Gastroesophageal sphincter (tissue), 4 donors: ENCODE measurements at regions not wholly inside any gene's neighbourhood (a gene's known extent, or its start where the extent isn't known, plus 50 kb on each side); places are given as distances from the start of the nearest gene placed in this dataset.
"Not testable (repeated sequence)": the region's sequence is repeated elsewhere in the genome, so short reads cannot be mapped to it uniquely, and the experiment has no call there.

Experiments used
- ATAC-seq: fragments of 150-250 bp; one replicate; pipeline ENCODE4 v1.9.1; 2016; ENCODE audit warnings: mild to moderate bottlenecking, moderate library complexity
- H3K27ac ChIP-seq, 4 donors: fragments of 200-600 bp; sonication (generic) in 3 of 4; 1 replicate in 3 of 4; 2 replicates in 1 of 4; pipeline ENCODE4 v1.5.1; 2016 to 2019
- H3K27me3 ChIP-seq: fragments of 200-600 bp; sonication (generic); one replicate; pipeline ENCODE4 v1.5.1; 2019
- H3K36me3 ChIP-seq, 2 donors: fragments of 200-600 bp; sonication (generic); one replicate each; pipeline ENCODE4 v1.5.1; 2019; ENCODE audit warnings: control low read depth in 1 of 2
- H3K4me1 ChIP-seq, 3 donors: fragments of 200-600 bp; sonication (generic); 1 replicate in 2 of 3; 2 replicates in 1 of 3; pipeline ENCODE4 v1.5.1; 2016 to 2019; ENCODE audit warnings: control low read depth in 2 of 3
- H3K4me3 ChIP-seq, 2 donors: fragments of 200-600 bp; sonication (generic); one replicate each; pipeline ENCODE4 v1.5.1; 2019; ENCODE audit warnings: mild to moderate bottlenecking in 1 of 2, moderate library complexity in 1 of 2
- H3K9me3 ChIP-seq, 3 donors: fragments of 200-600 bp; sonication (generic); one replicate each; pipeline ENCODE4 v1.5.1; 2017 to 2019; ENCODE audit warnings: control low read depth in 2 of 3
- EP300 ChIP-seq: sonication (generic); formaldehyde crosslinking; IDR thresholded peaks from one replicate; pipeline ENCODE4 v1.6.1; 2017; ENCODE audit warnings: antibody characterized with exemption, mild to moderate bottlenecking
- POLR2A ChIP-seq, 2 donors: fragments of 450-650 bp; IDR thresholded peaks; one replicate each; pipeline ENCODE4 v1.6.1; 2017; ENCODE audit warnings: antibody characterized with exemption in 2 of 2, mild to moderate bottlenecking in 2 of 2, moderate library complexity in 1 of 2
- POLR2AphosphoS5 ChIP-seq: sonication (generic); formaldehyde crosslinking; IDR thresholded peaks from one replicate; pipeline ENCODE4 v1.6.1; 2017; ENCODE audit warnings: antibody characterized with exemption
- WGBS, 2 donors: methylation state at CpG; one replicate each; pipeline ENCODE4 v1.1.5; 2018; ENCODE audit warnings: low coverage in 1 of 2; 5-methylcytosine and 5-hydroxymethylcytosine counted together
- TF ChIP-seq, protein P1 (sequence below), 4 experiments: fragments of 200-600 bp in 2 of 4; fragments of 450-650 bp in 2 of 4; sonication (generic) in 1 of 4; IDR thresholded peaks; one replicate each; pipeline ENCODE4 v1.5.1; 2017 to 2019; ENCODE audit warnings: antibody characterized with exemption in 4 of 4, mild to moderate bottlenecking in 2 of 4, moderate library complexity in 2 of 4

DNA sequence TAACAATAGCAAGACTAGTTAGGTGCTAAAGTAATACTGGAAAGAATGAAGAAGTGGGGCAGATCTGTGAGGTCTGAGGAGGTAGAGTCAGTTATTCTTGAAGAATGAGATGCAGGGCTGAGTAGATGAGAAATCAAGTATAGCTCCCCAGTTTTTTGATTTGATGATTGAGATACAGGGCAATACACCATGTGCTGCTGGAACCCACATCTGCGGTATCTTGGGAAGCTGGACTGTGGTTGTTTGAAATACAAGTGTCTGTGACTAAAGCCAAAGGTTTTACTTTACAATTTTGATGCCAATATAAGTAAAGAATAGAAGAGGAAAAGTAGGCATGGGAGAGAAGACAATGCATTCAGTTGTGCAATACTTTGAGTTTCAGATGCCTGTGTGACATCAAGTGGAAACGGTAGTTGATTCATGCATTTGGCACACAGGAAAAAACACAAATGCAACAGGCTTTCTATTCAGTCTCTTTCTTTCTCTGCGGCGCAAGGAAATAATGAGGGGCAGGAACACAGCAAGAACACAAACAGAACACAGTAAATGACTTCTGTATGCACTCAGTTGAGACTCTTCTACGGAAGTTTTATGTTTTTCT, 190.2 kb upstream of the SLC38A2 start:
- Histone ChIP-seq H3K4me3 (no peak overlapping the region), H3K9me3 (peaks cover 0 to 25% (median 0%) of the 10 kb centered on the region in 3 donors), H3K4me1 (peaks cover 0 to 12% (median 0%) of the 10 kb centered on the region in 3 donors), H3K36me3 (no peaks in the 10 kb centered on the region), H3K27me3 (no peaks in the 10 kb centered on the region), H3K27ac (no peak overlapping the region)
- ATAC-seq = no peak
- TF ChIP-seq, protein P1, sequence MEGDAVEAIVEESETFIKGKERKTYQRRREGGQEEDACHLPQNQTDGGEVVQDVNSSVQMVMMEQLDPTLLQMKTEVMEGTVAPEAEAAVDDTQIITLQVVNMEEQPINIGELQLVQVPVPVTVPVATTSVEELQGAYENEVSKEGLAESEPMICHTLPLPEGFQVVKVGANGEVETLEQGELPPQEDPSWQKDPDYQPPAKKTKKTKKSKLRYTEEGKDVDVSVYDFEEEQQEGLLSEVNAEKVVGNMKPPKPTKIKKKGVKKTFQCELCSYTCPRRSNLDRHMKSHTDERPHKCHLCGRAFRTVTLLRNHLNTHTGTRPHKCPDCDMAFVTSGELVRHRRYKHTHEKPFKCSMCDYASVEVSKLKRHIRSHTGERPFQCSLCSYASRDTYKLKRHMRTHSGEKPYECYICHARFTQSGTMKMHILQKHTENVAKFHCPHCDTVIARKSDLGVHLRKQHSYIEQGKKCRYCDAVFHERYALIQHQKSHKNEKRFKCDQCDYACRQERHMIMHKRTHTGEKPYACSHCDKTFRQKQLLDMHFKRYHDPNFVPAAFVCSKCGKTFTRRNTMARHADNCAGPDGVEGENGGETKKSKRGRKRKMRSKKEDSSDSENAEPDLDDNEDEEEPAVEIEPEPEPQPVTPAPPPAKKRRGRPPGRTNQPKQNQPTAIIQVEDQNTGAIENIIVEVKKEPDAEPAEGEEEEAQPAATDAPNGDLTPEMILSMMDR (IDR thresholded peaks at IDR 0.05) = no peak
- TF ChIP-seq POLR2AphosphoS5 = no peak
- TF ChIP-seq POLR2A (IDR thresholded peaks at IDR 0.05) = no peak
- TF ChIP-seq EP300 = no peak
- WGBS, 2 donors = 46 to 70% methylated on average over 5 of the region's 5 CpGs

DNA sequence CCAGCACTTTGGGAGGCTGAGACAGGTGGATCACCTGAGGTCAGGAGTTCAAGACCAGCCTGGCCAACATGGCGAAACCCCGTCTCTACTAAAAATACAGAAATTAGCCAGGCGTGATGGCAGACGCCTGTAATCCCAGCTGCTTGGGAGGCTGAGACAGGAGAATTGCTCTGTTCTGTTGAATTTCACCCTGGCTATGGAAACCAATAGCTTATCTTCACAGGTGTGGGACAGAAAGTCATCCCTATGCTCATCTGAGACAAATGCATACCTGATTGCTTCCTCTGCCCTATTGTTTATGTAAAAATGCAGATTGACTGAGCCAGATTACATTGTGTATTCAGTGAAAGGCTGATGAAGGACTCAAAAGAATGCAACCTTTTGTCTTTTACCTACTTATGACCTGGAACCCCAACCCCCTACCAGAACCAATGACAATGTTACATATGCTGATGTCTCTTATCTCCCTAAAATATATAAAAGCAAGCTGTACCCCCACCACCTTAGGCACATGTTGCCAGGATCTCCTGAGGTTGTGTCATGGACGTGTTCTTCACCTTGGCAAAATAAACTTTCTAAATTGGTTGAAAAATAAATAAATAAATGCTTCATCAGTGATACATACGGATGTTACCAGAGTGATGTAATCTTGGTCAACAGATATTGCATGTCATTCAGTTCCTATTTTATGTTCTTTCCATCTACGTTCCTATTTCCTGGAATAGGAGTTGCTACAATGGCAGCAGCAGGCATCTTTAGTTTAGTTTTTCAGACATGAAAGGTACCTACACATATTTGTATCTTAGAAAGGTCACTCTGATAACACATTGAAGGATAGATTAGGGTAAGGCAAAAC, 189.4 kb upstream of the SLC38A2 start:
- H3K27me3 ChIP-seq, H3K36me3 ChIP-seq, H3K27ac ChIP-seq, H3K4me3 ChIP-seq, ATAC-seq: not testable (repeated sequence)
- 77 to 88% methylated on average over 3 to 6 of the region's 7 CpGs for WGBS, 2 donors
- peaks cover 0 to 18% (median 0%) of the 10 kb centered on the region in 3 donors for H3K4me1 ChIP-seq
- peaks cover 0 to 17% (median 0%) of the 10 kb centered on the region in 3 donors for H3K9me3 ChIP-seq

DNA sequence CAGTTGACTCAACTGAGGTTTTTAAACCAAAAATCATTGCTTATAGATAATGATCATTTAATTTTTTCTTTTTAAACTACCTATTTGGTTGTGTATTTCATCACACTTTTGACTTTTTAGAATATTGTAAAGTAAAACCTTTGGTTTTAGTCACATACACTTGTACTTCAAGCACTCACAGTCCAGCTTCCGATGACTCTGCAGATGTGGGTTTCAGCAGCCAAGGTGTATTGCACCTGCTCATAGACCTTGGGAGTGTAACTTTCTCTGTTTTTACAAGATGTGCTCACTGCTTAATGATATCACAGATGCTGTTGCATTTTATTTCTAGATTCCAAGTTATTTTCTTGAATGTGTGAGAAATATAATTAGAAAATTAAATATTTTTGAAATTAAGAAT, 188.3 kb upstream of the SLC38A2 start:
- no peak overlapping the region for H3K27ac ChIP-seq
- ATAC-seq = no peak
- TF ChIP-seq POLR2AphosphoS5 (no peak), POLR2A (IDR thresholded peaks at IDR 0.05) (no peak), EP300 (no peak)
- TF ChIP-seq, protein P1 (IDR thresholded peaks at IDR 0.05) = no peak
- H3K27me3 ChIP-seq = no peaks in the 10 kb centered on the region
- no peak overlapping the region for H3K4me3 ChIP-seq
- 100% methylated on average over 1 of the region's 1 CpG for WGBS, 2 donors
- H3K4me1 ChIP-seq = peaks cover 0 to 29% (median 4%) of the 10 kb centered on the region in 3 donors
- H3K36me3 ChIP-seq = no peaks in the 10 kb centered on the region
- peaks cover 0 to 8% (median 0%) of the 10 kb centered on the region in 3 donors for H3K9me3 ChIP-seq

DNA sequence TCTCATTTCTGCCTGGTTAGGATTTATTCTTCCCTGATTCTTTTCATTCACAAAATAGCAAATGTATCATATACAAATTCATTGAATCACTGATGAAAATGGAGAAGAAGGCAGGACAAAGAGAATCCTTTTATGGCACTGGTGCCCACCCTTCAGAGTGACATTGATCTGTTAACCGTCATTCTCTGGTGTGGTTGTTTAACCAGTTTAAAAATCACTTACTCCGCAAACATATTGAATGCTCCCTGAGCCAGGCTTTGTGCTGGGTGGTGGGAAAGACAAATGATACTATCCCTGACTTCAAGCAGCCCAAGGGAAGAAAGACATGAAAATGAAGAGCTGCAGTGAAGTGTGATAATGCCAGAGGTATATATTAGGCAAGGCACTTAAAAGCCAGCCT, 187.5 kb upstream of the SLC38A2 start:
- H3K36me3 ChIP-seq = no peaks in the 10 kb centered on the region
- H3K27ac ChIP-seq = no peak overlapping the region
- no peak for ATAC-seq
- H3K4me3 ChIP-seq = no peak overlapping the region
- peaks cover 4 to 37% (median 6%) of the 10 kb centered on the region in 3 donors for H3K4me1 ChIP-seq
- WGBS, 2 donors = 86 to 100% methylated on average over 1 to 2 of the region's 2 CpGs
- TF ChIP-seq POLR2AphosphoS5 (no peak), POLR2A (IDR thresholded peaks at IDR 0.05) (no peak), EP300 (no peak)
- TF ChIP-seq, protein P1 (IDR thresholded peaks at IDR 0.05) = no peak
- no peaks in the 10 kb centered on the region for H3K27me3 ChIP-seq
- H3K9me3 ChIP-seq = peaks cover 0 to 3% (median 0%) of the 10 kb centered on the region in 3 donors

DNA sequence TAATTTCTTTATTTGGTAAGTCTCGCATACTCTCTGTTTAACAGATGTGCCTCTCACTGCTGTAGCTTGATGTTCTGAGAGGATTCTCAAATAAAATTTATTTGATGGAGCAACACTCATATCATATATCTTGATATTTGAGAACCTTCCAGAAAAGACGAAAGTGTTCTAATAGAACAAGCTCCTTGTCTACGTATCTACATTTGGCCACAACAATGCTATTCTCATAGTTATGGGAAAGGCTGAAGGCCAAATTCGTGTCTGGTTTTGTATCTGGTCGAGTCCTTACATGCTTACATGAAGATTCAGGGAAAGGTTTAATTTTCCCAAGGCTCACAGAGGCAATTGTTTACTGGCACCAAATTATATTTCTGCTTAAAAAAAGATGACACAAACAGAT, 186.7 kb upstream of the SLC38A2 start:
- WGBS, 2 donors = 41 to 49% methylated on average over 4 to 5 of the region's 5 CpGs
- H3K4me1 ChIP-seq = peaks cover 4 to 42% (median 6%) of the 10 kb centered on the region in 3 donors

More for the DNA sequence above, 186.7 kb upstream of the SLC38A2 start:
- Histone ChIP-seq H3K9me3 (no peaks in the 10 kb centered on the region), H3K4me3 (no peak overlapping the region), H3K36me3 (no peaks in the 10 kb centered on the region), H3K27ac (peak overlapping the region in 3 of 4 donors; percentile 18 to 39 (median 29)), H3K27me3 (no peaks in the 10 kb centered on the region)
- TF ChIP-seq POLR2AphosphoS5 (no peak), POLR2A (IDR thresholded peaks at IDR 0.05) (no peak), EP300 (no peak)
- TF ChIP-seq, protein P1 (IDR thresholded peaks at IDR 0.05) = no peak
- no peak for ATAC-seq
